Mucosa of descending colon (tissue), 3 donors: ENCODE measurements at regions not wholly inside any gene's neighbourhood (a gene's known extent, or its start where the extent isn't known, plus 50 kb on each side); places are given as distances from the start of the nearest gene placed in this dataset.

ENCODE experiments used
- ATAC-seq: fragments of 200-7000 bp; cut with Tn5 transposase; one replicate; pipeline ENCODE4 v1.9.1; 2020; ENCODE audit warnings: mild to moderate bottlenecking, moderate library complexity
- DNase-seq, 3 donors: peaks; one replicate each; pipeline ENCODE4 v3.0.0-alpha.2; 2020
- H3K36me3 ChIP-seq: fragments of 200-600 bp; one replicate; pipeline ENCODE4 v1.8.0; 2021; ENCODE audit warnings: low read depth, mild to moderate bottlenecking
- H3K4me1 ChIP-seq: fragments of 200-600 bp; one replicate; pipeline ENCODE4 v1.8.0; 2021; ENCODE audit warnings: low read depth, mild to moderate bottlenecking
- H3K4me3 ChIP-seq: fragments of 200-600 bp; one replicate; pipeline ENCODE4 v1.8.0; 2021; ENCODE audit warnings: mild to moderate bottlenecking
- H3K9me3 ChIP-seq: fragments of 200-600 bp; one replicate; pipeline ENCODE4 v1.8.0; 2021; ENCODE audit warnings: mild to moderate bottlenecking
- intact Hi-C, 2 donors: fragments of 100-400 bp; cut with DNase I in 1 of 2; cut with micrococcal nuclease in 1 of 2; formaldehyde crosslinking; loops; one replicate each; pipeline versions ENCODE4 v1.11.0 to v1.11.1; 2022; cut with DNase I, micrococcal nuclease
- TF ChIP-seq, protein P1 (sequence below): fragments of 200-600 bp; IDR thresholded peaks from one replicate; pipeline ENCODE4 v1.8.0; 2022; ENCODE audit warnings: antibody characterized with exemption, mild to moderate bottlenecking
- donor health status: DM: no; HTN: no; CAD: no; lungs with moderate emphysema.
- donor health status: DM: no; HTN: no; CAD: no.
- donor health status: DM: no; HTN: yes; CAD: no.

DNA sequence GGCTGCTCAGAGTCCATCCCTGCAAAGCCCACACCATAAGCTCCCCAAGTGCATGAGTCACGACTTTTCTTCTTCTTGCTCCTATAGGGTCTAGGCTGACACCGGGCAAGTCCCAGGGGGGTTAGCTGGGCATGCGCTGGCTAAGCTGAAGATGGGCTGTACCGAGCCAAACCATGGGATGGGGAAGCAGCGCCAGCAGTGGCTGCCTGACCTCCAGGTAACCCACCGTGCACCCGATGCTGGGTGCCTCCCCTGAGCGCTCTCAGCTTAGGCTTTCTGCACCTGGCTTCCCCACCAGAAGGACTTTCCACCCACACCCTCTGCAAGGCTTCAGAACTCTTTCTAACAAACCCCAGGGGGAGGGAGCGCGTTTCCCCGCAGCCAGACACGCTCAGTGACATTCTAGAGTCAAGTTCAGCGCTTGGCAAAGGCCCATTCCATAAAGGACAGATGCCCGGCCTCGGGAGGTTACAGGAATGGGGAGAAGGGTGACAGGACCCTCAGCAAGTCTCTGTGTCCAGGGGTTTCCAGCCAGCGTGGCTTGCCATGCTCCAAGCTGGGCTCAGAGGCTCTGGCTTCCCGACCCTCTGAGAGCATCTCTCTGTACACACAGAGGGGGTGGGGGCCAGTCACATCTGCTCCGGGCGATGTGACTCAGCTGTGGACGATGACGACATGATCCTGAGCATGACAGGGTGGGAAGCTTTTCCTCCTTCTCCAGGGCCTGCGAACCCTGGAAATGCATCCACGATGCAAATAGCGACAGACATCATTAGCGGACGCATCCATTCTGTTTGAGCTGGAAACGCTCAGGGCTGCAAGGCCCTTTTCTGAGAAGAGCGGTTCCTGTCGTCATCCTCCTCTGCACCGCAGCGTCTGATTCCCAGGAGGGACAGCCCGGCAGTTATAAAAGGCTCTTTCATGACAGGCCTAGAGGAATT is 107.8 kb downstream of the SIK1 start:
- Histone ChIP-seq H3K4me3 (no peak overlapping the region), H3K4me1 (no peaks in the 10 kb centered on the region), H3K36me3 (no peaks in the 10 kb centered on the region), H3K9me3 (no peaks in the 10 kb centered on the region)
- DNase-seq (peak in 1 of 3 donors; percentile 53), ATAC-seq (peak; percentile 15)
- intact Hi-C loops = no loop called here
- TF ChIP-seq, protein P1, sequence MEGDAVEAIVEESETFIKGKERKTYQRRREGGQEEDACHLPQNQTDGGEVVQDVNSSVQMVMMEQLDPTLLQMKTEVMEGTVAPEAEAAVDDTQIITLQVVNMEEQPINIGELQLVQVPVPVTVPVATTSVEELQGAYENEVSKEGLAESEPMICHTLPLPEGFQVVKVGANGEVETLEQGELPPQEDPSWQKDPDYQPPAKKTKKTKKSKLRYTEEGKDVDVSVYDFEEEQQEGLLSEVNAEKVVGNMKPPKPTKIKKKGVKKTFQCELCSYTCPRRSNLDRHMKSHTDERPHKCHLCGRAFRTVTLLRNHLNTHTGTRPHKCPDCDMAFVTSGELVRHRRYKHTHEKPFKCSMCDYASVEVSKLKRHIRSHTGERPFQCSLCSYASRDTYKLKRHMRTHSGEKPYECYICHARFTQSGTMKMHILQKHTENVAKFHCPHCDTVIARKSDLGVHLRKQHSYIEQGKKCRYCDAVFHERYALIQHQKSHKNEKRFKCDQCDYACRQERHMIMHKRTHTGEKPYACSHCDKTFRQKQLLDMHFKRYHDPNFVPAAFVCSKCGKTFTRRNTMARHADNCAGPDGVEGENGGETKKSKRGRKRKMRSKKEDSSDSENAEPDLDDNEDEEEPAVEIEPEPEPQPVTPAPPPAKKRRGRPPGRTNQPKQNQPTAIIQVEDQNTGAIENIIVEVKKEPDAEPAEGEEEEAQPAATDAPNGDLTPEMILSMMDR = no peak

DNA sequence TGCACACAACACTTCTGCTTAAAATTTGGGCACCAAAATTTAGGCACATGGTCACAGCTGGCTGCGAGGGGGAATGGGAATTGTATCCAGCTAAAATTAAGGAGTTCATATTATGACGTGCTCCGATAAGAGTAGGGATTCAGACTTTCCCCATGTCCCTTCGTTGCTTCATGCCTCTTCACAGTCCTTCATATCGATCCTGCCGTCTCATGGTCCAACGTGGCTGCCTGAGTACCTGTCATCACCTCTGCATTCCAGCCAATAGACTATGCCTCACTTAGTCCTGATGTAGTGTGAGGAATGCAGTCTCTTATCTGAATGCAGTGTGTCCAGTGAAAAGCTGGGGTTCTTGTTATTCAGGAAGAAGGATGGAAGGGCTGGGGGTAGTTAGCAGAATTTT is 108.6 kb downstream of the SIK1 start:
- intact Hi-C loops = no loop called here
- TF ChIP-seq, protein P1 = no peak
- H3K4me1 ChIP-seq = no peaks in the 10 kb centered on the region

DNA sequence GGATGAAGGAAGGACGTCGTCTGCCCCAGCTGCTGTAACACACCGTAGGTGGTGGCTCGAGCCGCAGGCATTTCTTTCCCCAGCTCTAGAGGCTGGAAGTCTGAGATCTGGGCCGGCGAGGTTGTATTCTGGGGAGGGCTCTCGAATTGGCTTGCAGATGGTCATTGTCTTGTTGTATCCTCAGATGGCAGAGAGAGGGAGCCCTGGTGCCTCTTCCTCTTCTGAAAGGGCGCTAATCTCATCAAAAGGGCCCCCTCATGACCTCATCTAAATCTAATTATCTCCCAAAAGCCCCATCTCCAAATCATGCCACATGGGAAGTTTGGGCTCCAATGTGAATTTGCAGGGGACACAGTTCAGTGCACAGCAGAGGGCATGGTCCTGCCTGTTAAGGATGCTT is 109.0 kb downstream of the SIK1 start:
- H3K36me3 ChIP-seq = no peaks in the 10 kb centered on the region
- intact Hi-C loops = no loop called here
- TF ChIP-seq, protein P1 = no peak
- H3K9me3 ChIP-seq = no peaks in the 10 kb centered on the region
- no peaks in the 10 kb centered on the region for H3K4me1 ChIP-seq
- H3K4me3 ChIP-seq = no peak overlapping the region
- peak in 1 of 3 donors; percentile 26 for DNase-seq
- ATAC-seq = no peak

More for the DNA sequence above, 108.6 kb downstream of the SIK1 start:
- Histone ChIP-seq H3K4me3 (no peak overlapping the region), H3K36me3 (no peaks in the 10 kb centered on the region), H3K9me3 (no peaks in the 10 kb centered on the region)
- ATAC-seq (no peak), DNase-seq (no peak)

DNA sequence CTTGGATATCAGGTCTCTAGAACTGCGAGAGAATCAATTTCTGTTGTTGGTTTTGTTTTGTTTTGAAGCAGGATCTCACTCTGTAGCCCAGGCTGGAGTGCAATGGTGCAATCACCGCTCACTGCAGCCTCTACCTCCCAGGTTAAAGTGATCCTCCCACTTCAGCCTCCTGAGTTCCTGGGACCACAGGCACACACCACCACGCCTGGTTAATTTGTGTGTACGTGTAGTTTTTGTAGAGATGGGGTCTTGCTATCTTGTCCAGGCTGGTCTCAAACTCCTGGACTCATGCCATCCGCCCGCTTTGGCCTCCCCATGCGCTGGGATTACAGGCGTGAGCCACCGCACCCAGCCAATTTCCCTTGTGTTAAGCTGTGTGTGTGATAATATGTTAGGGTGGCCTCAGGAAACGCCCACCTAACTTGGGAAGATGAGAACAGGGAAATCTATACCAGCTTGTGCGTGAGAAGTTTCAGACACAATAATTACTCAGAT is 109.6 kb downstream of the SIK1 start:
- Histone ChIP-seq H3K36me3 (no peaks in the 10 kb centered on the region), H3K4me3 (no peak overlapping the region), H3K4me1 (peaks cover 2% of the 10 kb centered on the region), H3K9me3 (no peaks in the 10 kb centered on the region)
- TF ChIP-seq, protein P1 = no peak
- ATAC-seq (no peak), DNase-seq (peak in 1 of 3 donors; percentile 33)
- intact Hi-C loops = no loop called here

DNA sequence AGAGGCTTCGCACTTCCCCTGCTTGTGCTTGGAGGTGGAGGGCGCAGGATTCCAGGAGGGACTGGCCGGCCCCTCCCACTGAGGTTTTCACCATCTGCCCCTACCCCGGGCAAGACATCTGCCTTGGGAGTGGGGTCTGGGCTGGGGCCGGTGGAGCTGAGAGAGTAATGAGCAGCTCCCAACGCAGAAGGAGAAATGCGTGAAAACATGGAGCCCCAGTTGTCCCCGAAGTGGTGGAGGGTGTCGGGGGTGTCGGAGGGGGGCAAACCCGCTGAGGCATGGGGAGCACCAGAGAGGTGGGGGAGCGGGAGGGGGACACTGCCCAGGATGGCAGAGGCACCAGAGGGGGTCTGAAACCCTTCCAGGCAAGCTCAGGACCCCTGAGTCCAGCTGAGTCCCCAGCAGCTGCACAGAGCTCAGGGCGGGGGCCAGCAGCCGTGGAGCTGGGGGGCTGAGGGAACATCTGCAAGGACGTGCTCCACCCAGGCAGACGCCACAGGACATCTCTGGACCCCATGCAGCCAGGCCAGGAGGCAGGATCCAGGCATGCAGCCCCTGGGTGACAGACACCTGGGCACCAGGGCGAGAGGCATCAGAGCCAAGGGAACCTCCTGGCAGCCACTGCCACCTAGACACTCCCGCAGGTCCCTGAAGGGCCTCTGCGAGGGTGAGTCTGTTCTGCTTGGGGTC is 110.6 kb downstream of the SIK1 start:
- TF ChIP-seq, protein P1 = no peak
- Histone ChIP-seq H3K36me3 (no peaks in the 10 kb centered on the region), H3K4me3 (no peak overlapping the region), H3K9me3 (no peaks in the 10 kb centered on the region), H3K4me1 (peaks cover 12% of the 10 kb centered on the region)
- intact Hi-C loops = no loop called here
- DNase-seq = peak in 1 of 3 donors; percentile 36
- ATAC-seq = no peak
